Fibroblast of villous mesenchyme (primary cell): ENCODE measurements at regions not wholly inside any gene's neighbourhood (a gene's known extent, or its start where the extent isn't known, plus 50 kb on each side); places are given as distances from the start of the nearest gene placed in this dataset.
"Not testable (repeated sequence)": the region's sequence is repeated elsewhere in the genome, so short reads cannot be mapped to it uniquely, and the experiment has no call there.

Experiments
- DNase-seq: peaks from one replicate; pipeline ENCODE4 v3.0.0-alpha.2; 2010; ENCODE audit warnings: low read depth
- H3K4me3 ChIP-seq: 2 replicates; pipeline ENCODE4 v1.5.1; 2011; ENCODE audit warnings: low read depth, mild to moderate bottlenecking, low read length
- TF ChIP-seq, protein P1 (sequence below): IDR thresholded peaks from 2 replicates; pipeline ENCODE4 v1.5.1; 2012; ENCODE audit warnings: low read depth, mild to moderate bottlenecking, low read length; ENCODE audit not compliant: insufficient read depth

GRCh38 chr10:120205368-120206018, 251.5 kb upstream of the PLPP4 start:
- no peak for DNase-seq
- TF ChIP-seq, protein P1, sequence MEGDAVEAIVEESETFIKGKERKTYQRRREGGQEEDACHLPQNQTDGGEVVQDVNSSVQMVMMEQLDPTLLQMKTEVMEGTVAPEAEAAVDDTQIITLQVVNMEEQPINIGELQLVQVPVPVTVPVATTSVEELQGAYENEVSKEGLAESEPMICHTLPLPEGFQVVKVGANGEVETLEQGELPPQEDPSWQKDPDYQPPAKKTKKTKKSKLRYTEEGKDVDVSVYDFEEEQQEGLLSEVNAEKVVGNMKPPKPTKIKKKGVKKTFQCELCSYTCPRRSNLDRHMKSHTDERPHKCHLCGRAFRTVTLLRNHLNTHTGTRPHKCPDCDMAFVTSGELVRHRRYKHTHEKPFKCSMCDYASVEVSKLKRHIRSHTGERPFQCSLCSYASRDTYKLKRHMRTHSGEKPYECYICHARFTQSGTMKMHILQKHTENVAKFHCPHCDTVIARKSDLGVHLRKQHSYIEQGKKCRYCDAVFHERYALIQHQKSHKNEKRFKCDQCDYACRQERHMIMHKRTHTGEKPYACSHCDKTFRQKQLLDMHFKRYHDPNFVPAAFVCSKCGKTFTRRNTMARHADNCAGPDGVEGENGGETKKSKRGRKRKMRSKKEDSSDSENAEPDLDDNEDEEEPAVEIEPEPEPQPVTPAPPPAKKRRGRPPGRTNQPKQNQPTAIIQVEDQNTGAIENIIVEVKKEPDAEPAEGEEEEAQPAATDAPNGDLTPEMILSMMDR, result no peak
- no peak overlapping the region for H3K4me3 ChIP-seq

- no peak overlapping the region for H3K4me3 ChIP-seq
- TF ChIP-seq, protein P1, result no peak
- no peak for DNase-seq
Observed at GRCh38 chr10:120208488-120208887, 248.5 kb upstream of the PLPP4 start.

DNA sequence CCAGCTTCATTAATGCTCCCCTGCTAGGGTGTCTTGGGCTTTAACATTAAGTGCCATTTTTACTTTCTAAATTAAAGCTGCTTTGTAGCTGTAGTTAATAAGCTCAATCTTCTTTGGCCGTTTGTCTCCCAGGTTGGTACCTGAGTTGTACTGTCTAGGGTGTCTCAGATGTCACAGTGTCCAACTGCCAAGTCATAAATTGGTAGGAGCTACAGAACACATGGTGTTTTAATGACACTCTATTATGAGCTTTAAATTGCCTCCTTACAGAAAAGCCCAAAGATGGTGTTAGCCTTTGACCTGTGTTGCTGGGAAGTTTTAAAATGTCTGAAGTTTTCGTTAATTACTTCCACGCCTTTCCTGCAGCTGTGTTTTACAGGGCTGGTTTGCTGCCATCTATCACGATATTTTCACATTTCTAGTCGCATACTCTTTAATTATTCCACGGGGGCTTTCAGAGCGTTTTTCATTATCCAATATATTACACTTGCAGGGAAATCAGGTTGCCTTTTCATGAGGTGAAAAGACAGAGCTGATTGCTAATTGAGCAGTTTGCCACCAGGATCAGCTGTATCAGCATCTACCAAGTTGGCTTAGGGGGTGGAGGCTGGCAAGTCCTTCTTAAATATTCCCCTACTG, 247.8 kb upstream of the PLPP4 start:
- no peak for DNase-seq
- TF ChIP-seq, protein P1, result no peak
- H3K4me3 ChIP-seq, result no peak overlapping the region

- H3K4me3 ChIP-seq, result no peak overlapping the region
- TF ChIP-seq, protein P1, result no peak
- no peak for DNase-seq
Observed at GRCh38 chr10:120212275-120212674, 244.8 kb upstream of the PLPP4 start.

GRCh38 chr10:120213283-120213682, 243.7 kb upstream of the PLPP4 start:
- DNase-seq, H3K4me3 ChIP-seq: not testable (repeated sequence)

DNA sequence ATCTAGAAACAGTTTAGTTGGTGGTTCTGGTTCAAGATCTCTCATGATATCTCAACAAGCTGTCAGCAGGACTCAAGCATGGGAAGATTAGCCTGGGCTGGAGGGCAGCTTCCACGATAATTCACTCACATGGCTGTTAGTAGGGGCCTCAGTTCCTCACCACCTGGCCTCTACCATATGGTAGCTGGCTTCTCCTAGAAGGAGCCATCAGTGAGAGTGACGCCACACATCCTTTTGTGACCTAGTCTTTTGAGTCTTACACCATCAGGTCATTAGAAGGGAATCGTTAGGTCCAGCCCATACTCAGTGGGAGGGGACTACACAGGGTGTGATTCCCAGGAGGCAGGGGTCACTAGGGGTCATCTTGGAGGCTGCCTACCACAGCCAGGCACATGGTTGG, 239.3 kb upstream of the PLPP4 start:
- no peak overlapping the region for H3K4me3 ChIP-seq
- no peak for DNase-seq
- TF ChIP-seq, protein P1, result no peak

GRCh38 chr10:120221873-120222485, 235.0 kb upstream of the PLPP4 start:
- TF ChIP-seq, protein P1, result peak; percentile 45
- no peak overlapping the region for H3K4me3 ChIP-seq
- DNase-seq, result peak; percentile 14
